GM12891 (cell line): ENCODE measurements at regions not wholly inside any gene's neighbourhood (a gene's known extent, or its start where the extent isn't known, plus 50 kb on each side); places are given as distances from the start of the nearest gene placed in this dataset.

Experiments
- PAX5 ChIP-seq: IDR thresholded peaks from 2 replicates; pipeline ENCODE4 v1.6.1; 2011; ENCODE audit warnings: low read length, moderate library complexity, mild to moderate bottlenecking; ENCODE audit not compliant: insufficient read depth, severe bottlenecking
- POLR2A ChIP-seq: IDR thresholded peaks from 2 replicates; pipeline ENCODE4 v1.6.1; 2011; ENCODE audit warnings: low read depth, low read length, control low read depth
- POLR2AphosphoS5 ChIP-seq: IDR thresholded peaks from 2 replicates; pipeline ENCODE4 v1.6.1; 2011; ENCODE audit warnings: low read depth, low read length, control low read depth
- SPI1 ChIP-seq: IDR thresholded peaks from 2 replicates; pipeline ENCODE4 v1.6.1; 2011; ENCODE audit warnings: low read depth, low read length, control low read depth
- TAF1 ChIP-seq: IDR thresholded peaks from 2 replicates; pipeline ENCODE4 v1.6.1; 2011; ENCODE audit warnings: low read depth, low read length, control low read depth

GRCh38 chr14:104506461-104507253 is 72.9 kb upstream of the C14orf180 start:
- TF ChIP-seq POLR2A (no peak), POLR2AphosphoS5 (no peak), TAF1 (no peak), PAX5 (no peak), SPI1 (no peak)
